ENCODE measurements at regions not wholly inside any gene's neighbourhood (a gene's known extent, or its start where the extent isn't known, plus 50 kb on each side); places are given as distances from the start of the nearest gene placed in this dataset.

- Histone ChIP-seq H3K27ac (ENCODE audit: low read depth, low read length, severe bottlenecking) (no peak overlapping the region), H3K4me3 (ENCODE audit: extremely low read depth, insufficient read depth, low read length, poor library complexity, severe bottlenecking) (no peak overlapping the region), H3K36me3 (ENCODE audit: control insufficient read depth, insufficient read depth, low read length) (no peaks in the 10 kb centered on the region), H3K4me1 (ENCODE audit: control insufficient read depth, insufficient read depth, low read length, poor library complexity, severe bottlenecking) (no peaks in the 10 kb centered on the region), H3K9me3 (ENCODE audit: control insufficient read depth, low read length) (no peaks in the 10 kb centered on the region)
Observed at GRCh38 chr15:87207990-87208580, 1048.5 kb downstream of the NTRK3 start.

DNA sequence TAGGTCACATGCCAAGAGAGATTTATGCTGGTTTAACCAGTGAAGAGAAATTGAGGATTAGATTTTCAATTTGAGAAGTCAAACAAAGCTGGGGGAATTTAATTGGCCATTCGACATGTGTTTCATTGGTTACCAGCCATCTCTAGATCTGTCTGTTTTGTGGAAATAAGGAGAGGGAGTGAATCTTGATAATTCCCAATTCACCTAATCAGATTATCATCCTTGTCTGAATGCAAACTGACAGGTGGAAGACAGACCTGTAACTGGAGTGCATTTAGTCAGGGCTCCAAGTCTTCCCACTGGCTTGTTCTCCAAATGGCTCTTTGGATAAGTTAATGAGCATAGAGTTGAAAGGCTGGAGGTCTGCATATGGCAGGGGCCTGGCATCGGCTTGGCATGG lies 1049.3 kb downstream of the NTRK3 start:
- no peak overlapping the region for H3K27ac ChIP-seq (ENCODE audit: low read depth, low read length, severe bottlenecking)
- H3K36me3 ChIP-seq (ENCODE audit: control insufficient read depth, insufficient read depth, low read length): no peaks in the 10 kb centered on the region
- H3K4me3 ChIP-seq (ENCODE audit: extremely low read depth, insufficient read depth, low read length, poor library complexity, severe bottlenecking): no peak overlapping the region
- 100% methylated on average over 1 of the region's 2 CpGs; no CpG with 5 or more reads in 1 of the 2 experiments for WGBS, 2 experiments (ENCODE audit: insufficient coverage in 2 of 2)
- no peaks in the 10 kb centered on the region for H3K9me3 ChIP-seq (ENCODE audit: control insufficient read depth, low read length)
- no peaks in the 10 kb centered on the region for H3K4me1 ChIP-seq (ENCODE audit: control insufficient read depth, insufficient read depth, low read length, poor library complexity, severe bottlenecking)

GRCh38 chr15:87201986-87202385 lies 1054.6 kb downstream of the NTRK3 start:
- no peaks in the 10 kb centered on the region for H3K4me1 ChIP-seq (ENCODE audit: control insufficient read depth, insufficient read depth, low read length, poor library complexity, severe bottlenecking)
- no peak overlapping the region for H3K4me3 ChIP-seq (ENCODE audit: extremely low read depth, insufficient read depth, low read length, poor library complexity, severe bottlenecking)
- H3K36me3 ChIP-seq (ENCODE audit: control insufficient read depth, insufficient read depth, low read length): no peaks in the 10 kb centered on the region
- WGBS, 2 experiments (ENCODE audit: insufficient coverage in 2 of 2): no CpG with 5 or more reads among the region's 2 CpGs
- no peak overlapping the region for H3K27ac ChIP-seq (ENCODE audit: low read depth, low read length, severe bottlenecking)
- H3K9me3 ChIP-seq (ENCODE audit: control insufficient read depth, low read length): no peaks in the 10 kb centered on the region

- H3K4me3 ChIP-seq (ENCODE audit: extremely low read depth, insufficient read depth, low read length, poor library complexity, severe bottlenecking): no peak overlapping the region
- no peak overlapping the region for H3K27ac ChIP-seq (ENCODE audit: low read depth, low read length, severe bottlenecking)
- no peaks in the 10 kb centered on the region for H3K36me3 ChIP-seq (ENCODE audit: control insufficient read depth, insufficient read depth, low read length)
- no peaks in the 10 kb centered on the region for H3K4me1 ChIP-seq (ENCODE audit: control insufficient read depth, insufficient read depth, low read length, poor library complexity, severe bottlenecking)
- H3K9me3 ChIP-seq (ENCODE audit: control insufficient read depth, low read length): no peaks in the 10 kb centered on the region
- WGBS, 2 experiments (ENCODE audit: insufficient coverage in 2 of 2): 84 to 100% methylated on average over 1 to 2 of the region's 2 CpGs
Observed at GRCh38 chr15:87200149-87200548, 1056.4 kb downstream of the NTRK3 start.

DNA sequence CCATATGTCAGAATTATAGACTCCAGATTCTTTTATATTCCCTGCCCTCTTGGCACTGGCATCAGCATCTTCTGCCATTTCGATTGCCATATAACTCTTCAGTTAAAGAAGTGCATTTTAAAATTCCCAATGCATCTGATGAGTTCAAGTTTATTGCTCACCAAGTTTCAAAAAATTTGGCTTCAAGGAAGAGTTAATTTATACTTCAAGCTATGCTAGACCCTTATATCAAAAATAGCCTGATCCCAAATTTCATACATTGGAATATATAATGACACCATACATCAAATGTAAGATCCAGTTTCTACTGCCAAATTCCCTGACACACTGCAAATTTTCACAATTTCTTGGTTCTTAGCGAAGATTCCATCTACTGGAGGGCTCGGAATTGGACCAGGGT lies 1058.6 kb downstream of the NTRK3 start:
- no peaks in the 10 kb centered on the region for H3K4me1 ChIP-seq (ENCODE audit: control insufficient read depth, insufficient read depth, low read length, poor library complexity, severe bottlenecking)
- no peak overlapping the region for H3K4me3 ChIP-seq (ENCODE audit: extremely low read depth, insufficient read depth, low read length, poor library complexity, severe bottlenecking)
- H3K36me3 ChIP-seq (ENCODE audit: control insufficient read depth, insufficient read depth, low read length): no peaks in the 10 kb centered on the region
- no peaks in the 10 kb centered on the region for H3K9me3 ChIP-seq (ENCODE audit: control insufficient read depth, low read length)
- WGBS, 2 experiments (ENCODE audit: insufficient coverage in 2 of 2): 85 to 100% methylated on average over 3 of the region's 3 CpGs
- H3K27ac ChIP-seq (ENCODE audit: low read depth, low read length, severe bottlenecking): no peak overlapping the region

GRCh38 chr15:87196498-87196897 lies 1060.0 kb downstream of the NTRK3 start:
- Histone ChIP-seq H3K27ac (ENCODE audit: low read depth, low read length, severe bottlenecking) (no peak overlapping the region), H3K36me3 (ENCODE audit: control insufficient read depth, insufficient read depth, low read length) (no peaks in the 10 kb centered on the region), H3K4me3 (ENCODE audit: extremely low read depth, insufficient read depth, low read length, poor library complexity, severe bottlenecking) (no peak overlapping the region), H3K9me3 (ENCODE audit: control insufficient read depth, low read length) (no peaks in the 10 kb centered on the region), H3K4me1 (ENCODE audit: control insufficient read depth, insufficient read depth, low read length, poor library complexity, severe bottlenecking) (no peaks in the 10 kb centered on the region)
- 90 to 94% methylated on average over 1 to 2 of the region's 4 CpGs for whole genome bisulfite sequencing, 2 experiments (ENCODE audit: insufficient coverage in 2 of 2)

DNA sequence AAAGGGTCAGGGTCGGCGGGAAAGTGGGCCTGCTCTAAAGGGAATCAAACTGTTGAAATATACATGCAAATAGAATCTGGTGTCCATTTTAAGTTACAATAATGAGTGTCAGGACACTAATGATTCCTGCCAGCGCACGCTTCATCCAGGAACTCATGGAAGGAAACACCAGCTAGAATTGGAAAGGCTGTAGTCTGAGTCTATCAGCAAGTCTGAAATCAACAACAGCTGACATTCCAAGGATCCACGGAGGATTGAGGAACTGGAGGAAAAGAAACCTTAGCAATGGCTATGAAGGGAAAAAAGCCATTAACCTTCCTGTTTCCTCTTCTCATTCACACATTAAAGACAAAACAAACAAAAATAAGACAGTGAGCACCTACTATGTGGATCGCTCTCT lies 1063.1 kb downstream of the NTRK3 start:
- H3K4me1 ChIP-seq (ENCODE audit: control insufficient read depth, insufficient read depth, low read length, poor library complexity, severe bottlenecking): no peaks in the 10 kb centered on the region
- H3K9me3 ChIP-seq (ENCODE audit: control insufficient read depth, low read length): no peaks in the 10 kb centered on the region
- H3K27ac ChIP-seq (ENCODE audit: low read depth, low read length, severe bottlenecking): no peak overlapping the region
- WGBS, 2 experiments (ENCODE audit: insufficient coverage in 2 of 2): 78 to 93% methylated on average over 3 to 4 of the region's 6 CpGs
- H3K4me3 ChIP-seq (ENCODE audit: extremely low read depth, insufficient read depth, low read length, poor library complexity, severe bottlenecking): no peak overlapping the region
- no peaks in the 10 kb centered on the region for H3K36me3 ChIP-seq (ENCODE audit: control insufficient read depth, insufficient read depth, low read length)

GRCh38 chr15:87167706-87168105 lies 1088.0 kb downstream of the AGBL1 start:
- no peaks in the 10 kb centered on the region for H3K9me3 ChIP-seq (ENCODE audit: control insufficient read depth, low read length)
- no CpG with 5 or more reads among the region's 1 CpG for WGBS, 2 experiments (ENCODE audit: insufficient coverage in 2 of 2)
- H3K4me1 ChIP-seq (ENCODE audit: control insufficient read depth, insufficient read depth, low read length, poor library complexity, severe bottlenecking): no peaks in the 10 kb centered on the region
- no peaks in the 10 kb centered on the region for H3K36me3 ChIP-seq (ENCODE audit: control insufficient read depth, insufficient read depth, low read length)
- H3K27ac ChIP-seq (ENCODE audit: low read depth, low read length, severe bottlenecking): no peak overlapping the region
- no peak overlapping the region for H3K4me3 ChIP-seq (ENCODE audit: extremely low read depth, insufficient read depth, low read length, poor library complexity, severe bottlenecking)

GRCh38 chr15:87167055-87167454 lies 1087.4 kb downstream of the AGBL1 start:
- H3K9me3 ChIP-seq (ENCODE audit: control insufficient read depth, low read length): no peaks in the 10 kb centered on the region
- H3K27ac ChIP-seq (ENCODE audit: low read depth, low read length, severe bottlenecking): no peak overlapping the region
- no peaks in the 10 kb centered on the region for H3K36me3 ChIP-seq (ENCODE audit: control insufficient read depth, insufficient read depth, low read length)
- H3K4me3 ChIP-seq (ENCODE audit: extremely low read depth, insufficient read depth, low read length, poor library complexity, severe bottlenecking): no peak overlapping the region
- H3K4me1 ChIP-seq (ENCODE audit: control insufficient read depth, insufficient read depth, low read length, poor library complexity, severe bottlenecking): no peaks in the 10 kb centered on the region

DNA sequence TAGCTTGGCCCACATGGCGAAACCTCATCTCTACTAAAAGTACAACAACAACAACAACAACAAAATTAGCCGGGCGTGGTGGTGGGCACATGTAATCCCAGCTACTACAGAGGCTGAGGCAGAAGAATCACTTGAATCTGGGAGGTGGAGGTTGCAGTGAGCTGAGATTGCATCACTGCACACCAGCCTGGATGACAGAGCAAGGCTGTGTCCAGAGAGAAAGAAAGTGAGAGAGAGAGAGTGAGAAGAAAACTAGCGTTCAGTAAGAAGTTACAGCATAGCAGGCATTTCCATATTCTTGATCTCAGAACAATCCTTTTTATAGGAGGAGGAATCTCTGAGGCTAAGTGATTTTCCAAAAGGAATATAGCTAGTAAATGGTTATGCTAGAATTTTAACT lies 1076.1 kb downstream of the AGBL1 start:
- no peaks in the 10 kb centered on the region for H3K9me3 ChIP-seq (ENCODE audit: control insufficient read depth, low read length)
- no peaks in the 10 kb centered on the region for H3K4me1 ChIP-seq (ENCODE audit: control insufficient read depth, insufficient read depth, low read length, poor library complexity, severe bottlenecking)
- WGBS, 2 experiments (ENCODE audit: insufficient coverage in 2 of 2): no CpG with 5 or more reads among the region's 4 CpGs
- H3K36me3 ChIP-seq (ENCODE audit: control insufficient read depth, insufficient read depth, low read length): no peaks in the 10 kb centered on the region
- H3K27ac ChIP-seq (ENCODE audit: low read depth, low read length, severe bottlenecking): no peak overlapping the region
- no peak overlapping the region for H3K4me3 ChIP-seq (ENCODE audit: extremely low read depth, insufficient read depth, low read length, poor library complexity, severe bottlenecking)

DNA sequence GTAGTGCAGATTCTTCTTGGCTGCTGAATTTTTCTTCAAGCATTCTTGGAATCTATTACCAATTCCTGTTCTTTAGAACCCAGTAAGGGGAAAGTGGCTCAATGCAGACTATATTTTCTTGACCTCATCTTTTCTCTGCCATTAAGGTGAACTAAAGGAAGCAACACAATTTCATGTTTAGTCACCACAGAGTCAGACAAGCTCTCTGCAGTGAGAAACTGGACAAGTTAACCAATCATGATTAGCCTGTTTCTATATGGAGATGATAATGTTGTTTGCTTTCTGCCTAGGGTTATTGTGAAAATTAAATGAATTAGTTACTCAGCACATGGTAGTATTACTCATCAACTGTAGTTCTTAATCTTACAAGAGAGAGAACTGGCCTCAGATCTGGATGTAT lies 1075.1 kb downstream of the AGBL1 start:
- no peaks in the 10 kb centered on the region for H3K4me1 ChIP-seq (ENCODE audit: control insufficient read depth, insufficient read depth, low read length, poor library complexity, severe bottlenecking)
- no peak overlapping the region for H3K27ac ChIP-seq (ENCODE audit: low read depth, low read length, severe bottlenecking)

More for the DNA sequence above, 1075.1 kb downstream of the AGBL1 start:
- Histone ChIP-seq H3K9me3 (ENCODE audit: control insufficient read depth, low read length) (no peaks in the 10 kb centered on the region), H3K36me3 (ENCODE audit: control insufficient read depth, insufficient read depth, low read length) (no peaks in the 10 kb centered on the region), H3K4me3 (ENCODE audit: extremely low read depth, insufficient read depth, low read length, poor library complexity, severe bottlenecking) (no peak overlapping the region)

All from mesodermal cell (in vitro differentiated cells).